CD4-positive, alpha-beta memory T cell (primary cell): ENCODE measurements at regions not wholly inside any gene's neighbourhood (a gene's known extent, or its start where the extent isn't known, plus 50 kb on each side); places are given as distances from the start of the nearest gene placed in this dataset.

Source experiments
- CTCF ChIA-PET: fragments of 350-600 bp; sonication (Branson Sonifier 250); formaldehyde crosslinking; loops from one replicate; lab custom pipeline; 2021; ENCODE audit warnings: inconsistent platforms; ENCODE audit not compliant: partially characterized antibody; lab: Charles Lee
- POLR2A ChIA-PET: fragments of 350-600 bp; sonication (Branson Sonifier 250); formaldehyde crosslinking; loops from one replicate; lab custom pipeline; 2021; ENCODE audit not compliant: partially characterized antibody; lab: Charles Lee
- DNase-seq, 5 donors: peaks; one replicate each; pipeline versions ENCODE4 v3.0.0 to v3.0.0-alpha.2; 2020 to 2022; ENCODE audit warnings: mixed read lengths in 1 of 5
- H3K27ac ChIP-seq: one replicate; pipeline ENCODE4 v1.7.0; 2013; ENCODE audit warnings: low read depth, low read length
- H3K27me3 ChIP-seq: 2 replicates; pipeline ENCODE4 v1.7.0; 2013; ENCODE audit warnings: mild to moderate bottlenecking, low read length, moderate library complexity; ENCODE audit not compliant: insufficient read depth
- H3K36me3 ChIP-seq: 2 replicates; pipeline ENCODE4 v1.7.0; 2013; ENCODE audit warnings: mild to moderate bottlenecking, low read length, moderate library complexity; ENCODE audit not compliant: insufficient read depth
- H3K4me1 ChIP-seq: 2 replicates; pipeline ENCODE4 v1.7.0; 2013; ENCODE audit warnings: mild to moderate bottlenecking, low read length, moderate library complexity; ENCODE audit not compliant: insufficient read depth
- H3K4me3 ChIP-seq, 2 donors: one replicate each; pipeline ENCODE4 v1.7.0; 2013; ENCODE audit warnings: low read length in 2 of 2, mild to moderate bottlenecking in 1 of 2
- H3K9me3 ChIP-seq, 2 donors: one replicate each; pipeline ENCODE4 v1.7.0; 2013; ENCODE audit warnings: low read length in 2 of 2, control low read depth in 1 of 2; ENCODE audit not compliant: control insufficient read depth in 1 of 2
- H3K27ac Mint-ChIP-seq, 7 donors: one replicate each; pipeline ENCODE4 v1.8.0; 2020 to 2021; ENCODE audit warnings: mixed read lengths in 7 of 7, mild to moderate bottlenecking in 6 of 7, inconsistent platforms in 3 of 7, moderate library complexity in 3 of 7
- H3K27me3 Mint-ChIP-seq, 2 donors: one replicate each; pipeline ENCODE4 v1.8.0; 2020 to 2021; ENCODE audit warnings: mixed read lengths in 2 of 2
- H3K36me3 Mint-ChIP-seq, 2 donors: one replicate each; pipeline ENCODE4 v1.8.0; 2020 to 2021; ENCODE audit warnings: mixed read lengths in 2 of 2, inconsistent platforms in 1 of 2, mild to moderate bottlenecking in 1 of 2
- H3K4me1 Mint-ChIP-seq, 4 donors: one replicate each; pipeline ENCODE4 v1.8.0; 2020 to 2021; ENCODE audit warnings: mixed read lengths in 4 of 4, mild to moderate bottlenecking in 1 of 4
- H3K4me3 Mint-ChIP-seq, 8 donors: one replicate each; pipeline ENCODE4 v1.8.0; 2020 to 2021; ENCODE audit warnings: mixed read lengths in 8 of 8, mild to moderate bottlenecking in 7 of 8, moderate library complexity in 6 of 8, inconsistent platforms in 3 of 8
- H3K9me3 Mint-ChIP-seq, 8 donors: one replicate each; pipeline ENCODE4 v1.8.0; 2020 to 2021; ENCODE audit warnings: mixed read lengths in 8 of 8, mild to moderate bottlenecking in 5 of 8, inconsistent platforms in 3 of 8, moderate library complexity in 1 of 8
- intact Hi-C: fragments of 100-400 bp; cut with micrococcal nuclease; formaldehyde crosslinking; loops from one replicate; pipeline ENCODE4 v1.15.1; 2023

- ChIA-PET POLR2A (no interaction called here), CTCF (no interaction called here)
- H3K4me3 Mint-ChIP-seq = no peak overlapping the region
- intact Hi-C loops = no loop called here
- no peak overlapping the region for H3K27ac Mint-ChIP-seq
- Histone ChIP-seq H3K36me3 (no peaks in the 10 kb centered on the region), H3K4me1 (no peaks in the 10 kb centered on the region), H3K4me3 (no peak overlapping the region), H3K27me3 (no peaks in the 10 kb centered on the region), H3K9me3 (no peaks in the 10 kb centered on the region), H3K27ac (no peak overlapping the region)
- no peaks in the 10 kb centered on the region for H3K36me3 Mint-ChIP-seq
- H3K9me3 Mint-ChIP-seq = peaks cover 0 to 13% (median 2%) of the 10 kb centered on the region in 8 donors
- DNase-seq = no peak
- no peaks in the 10 kb centered on the region for H3K27me3 Mint-ChIP-seq
- no peaks in the 10 kb centered on the region for H3K4me1 Mint-ChIP-seq
Measured at GRCh38 chr4:133855001-133855400, 346.6 kb downstream of the PABPC4L start.

- no peak overlapping the region for H3K27ac ChIP-seq
- H3K4me3 ChIP-seq = no peak overlapping the region
- no peak for DNase-seq
- no peaks in the 10 kb centered on the region for H3K36me3 ChIP-seq
- H3K4me1 ChIP-seq = no peaks in the 10 kb centered on the region
- ChIA-PET CTCF (no interaction called here), POLR2A (no interaction called here)
- no peak overlapping the region for H3K27ac Mint-ChIP-seq
- no peaks in the 10 kb centered on the region for H3K36me3 Mint-ChIP-seq
- peaks cover 0 to 3% of the 10 kb centered on the region in 2 donors for H3K9me3 ChIP-seq
- H3K4me3 Mint-ChIP-seq = no peak overlapping the region
- peaks cover 3 to 39% (median 22%) of the 10 kb centered on the region in 8 donors for H3K9me3 Mint-ChIP-seq
- no peaks in the 10 kb centered on the region for H3K27me3 Mint-ChIP-seq
- H3K27me3 ChIP-seq = no peaks in the 10 kb centered on the region
- intact Hi-C loops = no loop called here
- H3K4me1 Mint-ChIP-seq = no peaks in the 10 kb centered on the region
Measured at GRCh38 chr4:133839326-133839725, 362.3 kb downstream of the PABPC4L start.

DNA sequence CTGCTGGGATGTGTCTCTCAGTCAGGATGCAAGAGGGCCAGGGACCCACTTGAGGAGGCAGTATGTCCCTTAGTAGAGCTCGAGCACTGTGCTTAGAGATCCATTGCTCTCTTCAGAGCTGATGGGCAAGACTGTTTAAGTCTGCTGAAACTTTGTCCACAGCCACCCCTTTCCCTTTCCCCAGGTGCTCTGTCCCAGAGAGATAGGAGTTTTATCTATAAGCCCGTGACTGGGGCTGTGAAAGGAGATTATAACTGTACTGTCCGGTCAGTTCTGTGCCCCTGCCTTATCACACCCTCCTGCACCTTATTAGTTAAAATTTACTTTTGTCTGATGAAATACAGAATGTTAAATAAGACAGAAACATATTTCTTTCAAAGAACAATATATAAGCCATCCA lies 378.4 kb downstream of the PABPC4L start:
- intact Hi-C loops = no loop called here
- CTCF ChIA-PET = no interaction called here
- Mint-ChIP-seq H3K4me1 (no peaks in the 10 kb centered on the region), H3K36me3 (no peaks in the 10 kb centered on the region), H3K9me3 (peaks cover under 1 to 19% (median 10%) of the 10 kb centered on the region in 8 donors), H3K27ac (no peak overlapping the region), H3K27me3 (no peaks in the 10 kb centered on the region), H3K4me3 (no peak overlapping the region)
- no peak overlapping the region for H3K27ac ChIP-seq
- H3K4me1 ChIP-seq = no peaks in the 10 kb centered on the region
- DNase-seq = no peak
- POLR2A ChIA-PET = no interaction called here
- no peaks in the 10 kb centered on the region for H3K9me3 ChIP-seq
- no peaks in the 10 kb centered on the region for H3K36me3 ChIP-seq
- H3K4me3 ChIP-seq = no peak overlapping the region
- H3K27me3 ChIP-seq = no peaks in the 10 kb centered on the region

DNA sequence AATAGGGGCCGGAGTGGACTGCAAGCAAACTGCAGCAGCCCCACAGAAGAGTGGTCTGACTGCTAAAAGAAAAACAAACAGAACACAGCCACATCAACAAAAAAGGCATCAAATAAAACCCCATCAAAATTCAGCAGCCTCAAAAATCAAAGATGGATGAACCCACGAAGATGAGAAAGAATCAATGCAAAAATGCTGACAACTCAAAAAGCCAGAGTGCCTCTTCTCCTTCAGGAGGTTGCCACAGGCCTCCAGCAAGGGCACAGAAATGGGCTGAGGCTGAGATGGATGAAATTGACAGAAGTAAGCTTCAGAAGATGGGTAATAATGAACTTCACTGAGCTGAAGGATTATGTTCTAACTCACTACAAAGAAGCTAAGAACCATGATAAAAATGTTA lies 388.6 kb downstream of the PABPC4L start:
- H3K9me3 ChIP-seq = no peaks in the 10 kb centered on the region
- no peak for DNase-seq
- Mint-ChIP-seq H3K27me3 (no peaks in the 10 kb centered on the region), H3K4me3 (no peak overlapping the region), H3K4me1 (no peaks in the 10 kb centered on the region), H3K36me3 (no peaks in the 10 kb centered on the region), H3K9me3 (peaks cover 0 to 19% (median 2%) of the 10 kb centered on the region in 8 donors), H3K27ac (no peak overlapping the region)
- ChIA-PET CTCF (no interaction called here), POLR2A (no interaction called here)
- H3K4me1 ChIP-seq = no peaks in the 10 kb centered on the region
- H3K36me3 ChIP-seq = no peaks in the 10 kb centered on the region
- intact Hi-C loops = no loop called here
- no peak overlapping the region for H3K4me3 ChIP-seq
- H3K27ac ChIP-seq = no peak overlapping the region
- no peaks in the 10 kb centered on the region for H3K27me3 ChIP-seq

DNA sequence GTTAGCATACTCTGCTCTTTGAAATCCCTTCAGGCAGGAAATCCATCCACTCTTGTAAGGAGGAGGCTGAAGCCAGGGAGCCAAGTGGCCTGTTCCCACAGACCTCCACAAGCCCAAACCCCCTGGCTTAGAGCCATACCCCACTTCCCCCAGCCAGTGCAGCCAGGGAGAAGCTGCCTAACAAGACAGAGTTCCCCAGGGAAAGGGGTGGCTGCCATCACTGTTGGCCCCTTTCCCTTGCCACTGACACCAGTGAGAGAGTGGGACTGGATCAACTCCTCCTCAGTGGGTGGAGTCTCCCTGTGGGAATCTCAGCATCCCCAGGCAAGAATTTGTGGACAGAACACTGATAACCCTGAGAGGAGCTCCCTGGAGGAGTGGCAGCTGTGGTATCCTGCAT lies 389.4 kb downstream of the PABPC4L start:
- ChIA-PET CTCF (no interaction called here), POLR2A (no interaction called here)
- intact Hi-C loops = no loop called here
- Mint-ChIP-seq H3K27ac (no peak overlapping the region), H3K36me3 (no peaks in the 10 kb centered on the region), H3K4me1 (no peaks in the 10 kb centered on the region), H3K27me3 (no peaks in the 10 kb centered on the region), H3K4me3 (no peak overlapping the region), H3K9me3 (peaks cover 0 to 15% (median under 1%) of the 10 kb centered on the region in 8 donors)
- Histone ChIP-seq H3K27me3 (no peaks in the 10 kb centered on the region), H3K9me3 (no peaks in the 10 kb centered on the region), H3K4me3 (no peak overlapping the region), H3K4me1 (no peaks in the 10 kb centered on the region), H3K36me3 (no peaks in the 10 kb centered on the region), H3K27ac (no peak overlapping the region)
- DNase-seq = no peak

- no peak for DNase-seq
- Mint-ChIP-seq H3K36me3 (no peaks in the 10 kb centered on the region), H3K4me3 (no peak overlapping the region), H3K9me3 (peaks cover 0 to 7% (median 0%) of the 10 kb centered on the region in 8 donors), H3K4me1 (no peaks in the 10 kb centered on the region), H3K27me3 (no peaks in the 10 kb centered on the region), H3K27ac (no peak overlapping the region)
- no peaks in the 10 kb centered on the region for H3K27me3 ChIP-seq
- no peaks in the 10 kb centered on the region for H3K9me3 ChIP-seq
- ChIA-PET CTCF (no interaction called here), POLR2A (no interaction called here)
- no peak overlapping the region for H3K4me3 ChIP-seq
- no peaks in the 10 kb centered on the region for H3K4me1 ChIP-seq
- intact Hi-C loops = loop anchor here (10.0 kb wide), 1 partner anchor 547 kb away; no protein-coding TSS in a partner anchor
- H3K27ac ChIP-seq = no peak overlapping the region
- no peaks in the 10 kb centered on the region for H3K36me3 ChIP-seq
Measured at GRCh38 chr4:133808151-133808550, 393.4 kb downstream of the PABPC4L start.

- Mint-ChIP-seq H3K27ac (no peak overlapping the region), H3K9me3 (peaks cover 0 to 5% (median 0%) of the 10 kb centered on the region in 8 donors), H3K4me3 (no peak overlapping the region), H3K4me1 (no peaks in the 10 kb centered on the region), H3K27me3 (no peaks in the 10 kb centered on the region), H3K36me3 (no peaks in the 10 kb centered on the region)
- Histone ChIP-seq H3K9me3 (no peaks in the 10 kb centered on the region), H3K4me3 (no peak overlapping the region), H3K36me3 (no peaks in the 10 kb centered on the region), H3K27ac (no peak overlapping the region), H3K27me3 (no peaks in the 10 kb centered on the region), H3K4me1 (no peaks in the 10 kb centered on the region)
- intact Hi-C loops = loop anchor here (10.0 kb wide), 1 partner anchor 551 kb away; no protein-coding TSS in a partner anchor
- DNase-seq = no peak
- CTCF ChIA-PET = no interaction called here
- POLR2A ChIA-PET = no interaction called here
Measured at GRCh38 chr4:133803341-133803740, 398.2 kb downstream of the PABPC4L start.
